Epithelial cell of prostate (primary cell): ENCODE measurements at regions not wholly inside any gene's neighbourhood (a gene's known extent, or its start where the extent isn't known, plus 50 kb on each side); places are given as distances from the start of the nearest gene placed in this dataset.
"Not testable (repeated sequence)": the region's sequence is repeated elsewhere in the genome, so short reads cannot be mapped to it uniquely, and the experiment has no call there.

Experiments used
- DNase-seq: peaks from one replicate; pipeline ENCODE4 v3.0.0-alpha.2; 2011; ENCODE audit warnings: low read depth, low spot score
- H3K27ac ChIP-seq: fragments of 450-650 bp; 2 replicates; pipeline ENCODE4 v1.5.1; 2017; ENCODE audit warnings: mild to moderate bottlenecking

GRCh38 chr13:18322821-18323220, 858.8 kb downstream of the TUBA3C start:
- DNase-seq, H3K27ac ChIP-seq: not testable (repeated sequence)

GRCh38 chr13:18319653-18320052, 862.0 kb downstream of the TUBA3C start:
- DNase-seq, H3K27ac ChIP-seq: not testable (repeated sequence)

GRCh38 chr13:18303240-18303813, 878.3 kb downstream of the TUBA3C start:
- not testable (repeated sequence) for DNase-seq, H3K27ac ChIP-seq

- H3K27ac ChIP-seq, DNase-seq: not testable (repeated sequence)
These were observed 880.7 kb downstream of the TUBA3C start for GRCh38 chr13:18300968-18301367.

- H3K27ac ChIP-seq, DNase-seq: not testable (repeated sequence)
These were observed 884.3 kb downstream of the TUBA3C start for GRCh38 chr13:18297359-18297758.

GRCh38 chr13:18296617-18297016, 885.0 kb downstream of the TUBA3C start:
- not testable (repeated sequence) for DNase-seq, H3K27ac ChIP-seq

- DNase-seq, H3K27ac ChIP-seq: not testable (repeated sequence)
These were observed 887.3 kb downstream of the TUBA3C start for GRCh38 chr13:18294311-18294710.

- DNase-seq: not testable (repeated sequence)
These were observed 894.8 kb downstream of the TUBA3C start for GRCh38 chr13:18286848-18287247.

GRCh38 chr13:18285663-18286062, 896.0 kb downstream of the TUBA3C start:
- DNase-seq, H3K27ac ChIP-seq: not testable (repeated sequence)

More at GRCh38 chr13:18286848-18287247, 894.8 kb downstream of the TUBA3C start:
- H3K27ac ChIP-seq: not testable (repeated sequence)

- not testable (repeated sequence) for H3K27ac ChIP-seq, DNase-seq
These were observed 897.6 kb downstream of the TUBA3C start for GRCh38 chr13:18284040-18284439.

GRCh38 chr13:18281829-18282597, 899.6 kb downstream of the TUBA3C start:
- H3K27ac ChIP-seq, DNase-seq: not testable (repeated sequence)

GRCh38 chr13:18280904-18281828, 900.5 kb downstream of the TUBA3C start:
- H3K27ac ChIP-seq, DNase-seq: not testable (repeated sequence)

- not testable (repeated sequence) for DNase-seq, H3K27ac ChIP-seq
These were observed 901.7 kb downstream of the TUBA3C start for GRCh38 chr13:18279971-18280370.

GRCh38 chr13:18277372-18277771, 904.3 kb downstream of the TUBA3C start:
- not testable (repeated sequence) for H3K27ac ChIP-seq, DNase-seq

GRCh38 chr13:18276280-18276679, 905.3 kb downstream of the TUBA3C start:
- not testable (repeated sequence) for DNase-seq, H3K27ac ChIP-seq

GRCh38 chr13:18273785-18274514, 907.7 kb downstream of the TUBA3C start:
- not testable (repeated sequence) for H3K27ac ChIP-seq, DNase-seq

GRCh38 chr13:18258801-18259419, 922.7 kb downstream of the TUBA3C start:
- not testable (repeated sequence) for DNase-seq

GRCh38 chr13:18257686-18258085, 923.9 kb downstream of the TUBA3C start:
- DNase-seq, H3K27ac ChIP-seq: not testable (repeated sequence)

More at GRCh38 chr13:18258801-18259419, 922.7 kb downstream of the TUBA3C start:
- not testable (repeated sequence) for H3K27ac ChIP-seq

GRCh38 chr13:18252848-18253247, 928.8 kb downstream of the TUBA3C start:
- not testable (repeated sequence) for DNase-seq, H3K27ac ChIP-seq
